Parathyroid adenoma (tissue), 2 donors: ENCODE measurements at regions not wholly inside any gene's neighbourhood (a gene's known extent, or its start where the extent isn't known, plus 50 kb on each side); places are given as distances from the start of the nearest gene placed in this dataset.
"Not testable (repeated sequence)": the region's sequence is repeated elsewhere in the genome, so short reads cannot be mapped to it uniquely, and the experiment has no call there.

Experiments
- H2AFZ ChIP-seq: fragments of 300-600 bp; sonication (generic); one replicate; pipeline ENCODE4 v1.7.0; 2017; ENCODE audit warnings: antibody characterized with exemption, mild to moderate bottlenecking
- H3K27ac ChIP-seq: fragments of 300-600 bp; sonication (generic); one replicate; pipeline ENCODE4 v1.7.0; 2017
- H3K27me3 ChIP-seq: fragments of 300-600 bp; sonication (generic); one replicate; pipeline ENCODE4 v1.7.0; 2017; ENCODE audit warnings: low read length; ENCODE audit not compliant: control insufficient read depth, insufficient read depth
- H3K36me3 ChIP-seq: fragments of 300-600 bp; sonication (generic); one replicate; pipeline ENCODE4 v1.7.0; 2017; ENCODE audit warnings: low read length; ENCODE audit not compliant: control insufficient read depth, insufficient read depth
- H3K4me1 ChIP-seq: fragments of 300-600 bp; sonication (generic); one replicate; pipeline ENCODE4 v1.7.0; 2017; ENCODE audit warnings: control low read depth
- H3K4me2 ChIP-seq: fragments of 300-600 bp; sonication (generic); one replicate; pipeline ENCODE4 v1.7.0; 2017; ENCODE audit warnings: low read length
- H3K4me3 ChIP-seq: fragments of 300-600 bp; sonication (generic); one replicate; pipeline ENCODE4 v1.7.0; 2017; ENCODE audit warnings: low read depth, low read length
- H3K79me2 ChIP-seq: fragments of 300-600 bp; sonication (generic); one replicate; pipeline ENCODE4 v1.7.0; 2017; ENCODE audit warnings: control low read depth
- H3K9ac ChIP-seq: fragments of 300-600 bp; sonication (generic); one replicate; pipeline ENCODE4 v1.7.0; 2017; ENCODE audit warnings: mild to moderate bottlenecking
- H3K9me3 ChIP-seq: fragments of 300-600 bp; sonication (generic); one replicate; pipeline ENCODE4 v1.7.0; 2017; ENCODE audit warnings: low read length; ENCODE audit not compliant: control insufficient read depth
- TF ChIP-seq, protein P1 (sequence below): fragments of 300-600 bp; sonication (generic); IDR thresholded peaks from one replicate; pipeline ENCODE4 v1.7.0; 2017; ENCODE audit warnings: antibody characterized with exemption, mild to moderate bottlenecking
- donor health status: primary hyperparathyroidism.

DNA sequence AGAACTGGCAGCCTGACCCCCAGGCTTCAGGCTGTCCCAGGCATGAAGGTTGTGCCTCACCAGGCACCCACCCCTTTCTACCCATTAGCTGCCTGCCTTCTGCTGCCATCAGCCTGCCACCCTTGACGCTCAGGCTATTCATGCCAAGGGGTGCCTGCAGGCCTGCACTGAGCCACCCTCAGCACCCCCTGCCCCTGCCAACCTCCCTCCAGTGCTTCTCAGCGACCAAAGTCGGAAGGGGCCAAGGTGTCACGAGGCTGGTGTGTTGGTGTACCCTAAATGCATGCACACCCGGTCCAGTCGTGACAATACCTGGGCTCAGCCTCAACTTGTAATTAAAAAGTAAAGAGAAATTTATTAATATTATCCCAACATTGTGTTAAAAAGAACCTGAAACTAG is 422.7 kb downstream of the ARL4A start:
- no peaks in the 10 kb centered on the region for H3K27me3 ChIP-seq
- H2AFZ ChIP-seq, result no peak overlapping the region
- H3K27ac ChIP-seq, result no peak overlapping the region
- H3K9ac ChIP-seq, result no peak overlapping the region
- H3K4me2 ChIP-seq, result no peak overlapping the region
- no peaks in the 10 kb centered on the region for H3K36me3 ChIP-seq
- H3K79me2 ChIP-seq, result no peaks in the 10 kb centered on the region
- TF ChIP-seq, protein P1, sequence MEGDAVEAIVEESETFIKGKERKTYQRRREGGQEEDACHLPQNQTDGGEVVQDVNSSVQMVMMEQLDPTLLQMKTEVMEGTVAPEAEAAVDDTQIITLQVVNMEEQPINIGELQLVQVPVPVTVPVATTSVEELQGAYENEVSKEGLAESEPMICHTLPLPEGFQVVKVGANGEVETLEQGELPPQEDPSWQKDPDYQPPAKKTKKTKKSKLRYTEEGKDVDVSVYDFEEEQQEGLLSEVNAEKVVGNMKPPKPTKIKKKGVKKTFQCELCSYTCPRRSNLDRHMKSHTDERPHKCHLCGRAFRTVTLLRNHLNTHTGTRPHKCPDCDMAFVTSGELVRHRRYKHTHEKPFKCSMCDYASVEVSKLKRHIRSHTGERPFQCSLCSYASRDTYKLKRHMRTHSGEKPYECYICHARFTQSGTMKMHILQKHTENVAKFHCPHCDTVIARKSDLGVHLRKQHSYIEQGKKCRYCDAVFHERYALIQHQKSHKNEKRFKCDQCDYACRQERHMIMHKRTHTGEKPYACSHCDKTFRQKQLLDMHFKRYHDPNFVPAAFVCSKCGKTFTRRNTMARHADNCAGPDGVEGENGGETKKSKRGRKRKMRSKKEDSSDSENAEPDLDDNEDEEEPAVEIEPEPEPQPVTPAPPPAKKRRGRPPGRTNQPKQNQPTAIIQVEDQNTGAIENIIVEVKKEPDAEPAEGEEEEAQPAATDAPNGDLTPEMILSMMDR, result no peak
- no peaks in the 10 kb centered on the region for H3K9me3 ChIP-seq
- no peak overlapping the region for H3K4me3 ChIP-seq
- no peaks in the 10 kb centered on the region for H3K4me1 ChIP-seq

DNA sequence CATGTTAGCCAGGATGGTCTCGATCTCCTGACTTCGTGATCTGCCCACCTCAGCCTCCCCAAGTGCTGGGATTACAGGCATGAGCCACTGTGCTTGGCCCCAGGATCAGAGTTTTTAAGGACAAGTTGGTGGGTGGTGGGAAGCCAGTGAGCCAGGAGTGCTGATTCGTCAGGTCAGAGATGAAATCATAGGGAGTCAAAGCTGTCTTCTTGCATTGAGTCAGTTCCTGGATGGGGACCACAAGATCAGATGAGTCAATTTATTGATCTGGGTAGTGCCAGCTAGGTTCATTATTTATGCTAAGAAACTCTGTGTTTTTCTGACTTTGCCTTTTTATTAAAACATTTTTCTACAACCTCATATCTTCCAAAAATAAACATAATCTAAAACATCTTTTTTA is 423.8 kb downstream of the ARL4A start:
- no peaks in the 10 kb centered on the region for H3K9me3 ChIP-seq
- no peaks in the 10 kb centered on the region for H3K79me2 ChIP-seq
- no peak overlapping the region for H3K27ac ChIP-seq
- H3K4me2 ChIP-seq, result no peak overlapping the region
- H3K27me3 ChIP-seq, result no peaks in the 10 kb centered on the region
- TF ChIP-seq, protein P1, result no peak
- no peak overlapping the region for H3K9ac ChIP-seq
- no peaks in the 10 kb centered on the region for H3K4me1 ChIP-seq
- no peak overlapping the region for H2AFZ ChIP-seq
- no peak overlapping the region for H3K4me3 ChIP-seq
- H3K36me3 ChIP-seq, result no peaks in the 10 kb centered on the region

DNA sequence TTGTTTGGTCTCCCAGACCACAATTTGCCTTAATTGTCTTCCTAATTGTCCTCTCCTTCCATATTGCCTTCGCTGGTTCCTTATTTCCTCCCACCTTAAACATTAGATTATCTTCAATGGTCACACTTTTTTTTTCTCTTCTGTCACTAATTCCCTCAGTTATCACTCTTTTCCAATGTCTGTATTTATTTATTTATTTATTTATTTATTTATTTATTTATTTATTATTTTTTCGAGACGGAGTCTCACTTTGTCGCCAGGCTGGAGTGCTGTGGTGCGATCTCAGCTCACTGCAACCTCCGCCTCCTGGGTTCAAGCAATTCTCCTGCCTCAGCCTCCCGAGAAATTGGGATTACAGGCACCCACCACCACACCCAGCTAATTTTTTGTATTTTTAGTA is 426.8 kb downstream of the ARL4A start:
- not testable (repeated sequence) for H3K9me3 ChIP-seq

DNA sequence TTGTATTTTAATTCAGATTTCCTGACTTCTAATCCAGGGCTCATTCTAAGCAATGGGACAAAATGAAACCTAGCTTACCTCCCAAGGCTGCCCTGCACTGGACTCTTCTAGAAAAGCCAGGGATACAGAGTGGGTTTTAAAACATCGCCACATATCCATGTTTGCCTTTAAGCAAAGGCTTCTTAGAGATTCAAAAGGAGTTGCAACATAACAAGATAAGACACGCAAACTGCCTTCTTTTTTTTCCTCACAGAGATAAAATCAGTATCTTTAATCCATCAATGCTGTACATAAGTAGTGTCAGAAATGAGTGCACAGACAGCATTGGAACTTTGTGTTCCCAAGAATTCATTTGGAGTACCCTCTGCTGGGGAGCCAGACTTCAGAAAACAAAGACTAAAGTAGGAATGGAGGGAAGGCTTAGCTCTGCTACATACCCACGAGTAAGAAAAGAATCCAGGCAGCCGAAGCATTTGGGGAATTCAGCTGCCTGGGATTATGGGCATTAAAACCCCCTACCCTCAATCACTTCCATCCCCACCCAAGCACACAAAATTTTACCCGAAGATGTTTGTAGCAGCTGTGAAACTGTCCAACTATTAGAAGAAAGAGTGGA is 427.8 kb downstream of the ARL4A start:
- Histone ChIP-seq H3K9me3 (no peaks in the 10 kb centered on the region), H2AFZ (peak overlapping the region; percentile 36), H3K4me1 (no peaks in the 10 kb centered on the region), H3K27me3 (no peaks in the 10 kb centered on the region), H3K4me2 (peak overlapping the region; percentile 11), H3K79me2 (no peaks in the 10 kb centered on the region), H3K36me3 (no peaks in the 10 kb centered on the region), H3K27ac (no peak overlapping the region), H3K9ac (no peak overlapping the region), H3K4me3 (no peak overlapping the region)
- TF ChIP-seq, protein P1, result no peak

More for the DNA sequence above, 426.8 kb downstream of the ARL4A start:
- not testable (repeated sequence) for H3K27me3 ChIP-seq, H3K4me2 ChIP-seq, H3K9ac ChIP-seq, H3K4me3 ChIP-seq, H3K36me3 ChIP-seq, H3K79me2 ChIP-seq, H2AFZ ChIP-seq, H3K27ac ChIP-seq, H3K4me1 ChIP-seq

DNA sequence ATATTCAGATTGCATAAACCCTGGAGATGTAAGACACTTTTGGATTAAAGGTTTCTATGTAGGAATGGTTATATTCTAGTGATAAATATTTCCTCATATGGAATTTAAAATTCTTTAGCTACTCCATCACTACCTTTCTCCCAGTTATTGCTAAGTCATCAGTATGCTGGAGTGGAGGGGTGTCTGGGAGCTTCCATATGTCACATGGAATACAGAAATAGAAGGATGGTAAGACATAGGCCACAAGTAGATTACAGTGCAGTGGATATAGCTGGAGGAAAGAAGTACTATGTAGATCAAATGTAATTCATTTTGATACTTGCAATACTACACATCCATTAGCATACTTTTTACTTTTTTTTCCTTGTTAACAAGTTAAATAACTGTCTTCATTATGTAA is 428.4 kb downstream of the ARL4A start:
- no peaks in the 10 kb centered on the region for H3K4me1 ChIP-seq
- H3K9ac ChIP-seq, result no peak overlapping the region
- no peaks in the 10 kb centered on the region for H3K36me3 ChIP-seq
- TF ChIP-seq, protein P1, result no peak
- no peak overlapping the region for H3K27ac ChIP-seq
- no peaks in the 10 kb centered on the region for H3K9me3 ChIP-seq
- no peak overlapping the region for H3K4me2 ChIP-seq
- H3K4me3 ChIP-seq, result no peak overlapping the region
- H2AFZ ChIP-seq, result no peak overlapping the region
- H3K27me3 ChIP-seq, result no peaks in the 10 kb centered on the region
- no peaks in the 10 kb centered on the region for H3K79me2 ChIP-seq
